Fibroblast of pulmonary artery (primary cell): ENCODE measurements at regions not wholly inside any gene's neighbourhood (a gene's known extent, or its start where the extent isn't known, plus 50 kb on each side); places are given as distances from the start of the nearest gene placed in this dataset.
"Not testable (repeated sequence)": the region's sequence is repeated elsewhere in the genome, so short reads cannot be mapped to it uniquely, and the experiment has no call there.

Experiments used
- DNase-seq: peaks from one replicate; pipeline ENCODE4 v3.0.0-alpha.2; 2010; ENCODE audit warnings: low read depth
- H3K4me3 ChIP-seq: replicated peaks from 2 replicates; pipeline ENCODE4 v1.5.1; 2011; ENCODE audit warnings: low read depth, mild to moderate bottlenecking, control low read depth, low read length, moderate library complexity
- TF ChIP-seq, protein P1 (sequence below): IDR thresholded peaks from 2 replicates; pipeline ENCODE4 v1.5.1; 2011; ENCODE audit warnings: mild to moderate bottlenecking, control low read depth, low read length, inconsistent platforms; ENCODE audit errors: missing control alignments

GRCh38 chr9:115804206-115804605, 349.4 kb upstream of the PAPPA start:
- H3K4me3 ChIP-seq = no peak overlapping the region
- TF ChIP-seq, protein P1, sequence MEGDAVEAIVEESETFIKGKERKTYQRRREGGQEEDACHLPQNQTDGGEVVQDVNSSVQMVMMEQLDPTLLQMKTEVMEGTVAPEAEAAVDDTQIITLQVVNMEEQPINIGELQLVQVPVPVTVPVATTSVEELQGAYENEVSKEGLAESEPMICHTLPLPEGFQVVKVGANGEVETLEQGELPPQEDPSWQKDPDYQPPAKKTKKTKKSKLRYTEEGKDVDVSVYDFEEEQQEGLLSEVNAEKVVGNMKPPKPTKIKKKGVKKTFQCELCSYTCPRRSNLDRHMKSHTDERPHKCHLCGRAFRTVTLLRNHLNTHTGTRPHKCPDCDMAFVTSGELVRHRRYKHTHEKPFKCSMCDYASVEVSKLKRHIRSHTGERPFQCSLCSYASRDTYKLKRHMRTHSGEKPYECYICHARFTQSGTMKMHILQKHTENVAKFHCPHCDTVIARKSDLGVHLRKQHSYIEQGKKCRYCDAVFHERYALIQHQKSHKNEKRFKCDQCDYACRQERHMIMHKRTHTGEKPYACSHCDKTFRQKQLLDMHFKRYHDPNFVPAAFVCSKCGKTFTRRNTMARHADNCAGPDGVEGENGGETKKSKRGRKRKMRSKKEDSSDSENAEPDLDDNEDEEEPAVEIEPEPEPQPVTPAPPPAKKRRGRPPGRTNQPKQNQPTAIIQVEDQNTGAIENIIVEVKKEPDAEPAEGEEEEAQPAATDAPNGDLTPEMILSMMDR = no peak
- DNase-seq = no peak

GRCh38 chr9:115808108-115808507, 345.5 kb upstream of the PAPPA start:
- DNase-seq = peak; percentile 53
- TF ChIP-seq, protein P1 = no peak
- H3K4me3 ChIP-seq = no peak overlapping the region

DNA sequence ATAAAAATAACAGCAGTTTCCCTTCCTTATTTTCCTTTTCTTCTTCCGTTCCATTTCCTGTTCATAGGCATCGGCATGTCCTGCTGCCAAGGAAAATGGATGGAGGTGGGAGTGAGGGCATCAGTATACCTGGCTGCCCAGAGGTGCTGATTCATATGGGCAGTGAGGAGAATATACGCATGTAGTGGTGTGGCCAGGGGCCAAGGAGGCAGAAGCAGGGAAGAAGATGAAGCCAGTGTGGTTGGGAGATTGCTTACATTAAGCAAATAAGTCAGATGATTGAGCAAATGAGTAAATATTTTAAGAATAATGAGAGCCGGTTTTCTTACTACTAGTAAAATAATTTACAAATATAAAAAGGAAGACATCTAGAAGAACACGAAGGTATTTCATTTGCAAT, 344.9 kb upstream of the PAPPA start:
- DNase-seq = peak; percentile 26
- TF ChIP-seq, protein P1 = no peak
- H3K4me3 ChIP-seq = no peak overlapping the region

GRCh38 chr9:115810166-115810565, 343.4 kb upstream of the PAPPA start:
- no peak for DNase-seq
- TF ChIP-seq, protein P1 = no peak
- H3K4me3 ChIP-seq = no peak overlapping the region

GRCh38 chr9:115814081-115814480, 339.5 kb upstream of the PAPPA start:
- no peak for DNase-seq
- H3K4me3 ChIP-seq = no peak overlapping the region
- TF ChIP-seq, protein P1 = no peak

DNA sequence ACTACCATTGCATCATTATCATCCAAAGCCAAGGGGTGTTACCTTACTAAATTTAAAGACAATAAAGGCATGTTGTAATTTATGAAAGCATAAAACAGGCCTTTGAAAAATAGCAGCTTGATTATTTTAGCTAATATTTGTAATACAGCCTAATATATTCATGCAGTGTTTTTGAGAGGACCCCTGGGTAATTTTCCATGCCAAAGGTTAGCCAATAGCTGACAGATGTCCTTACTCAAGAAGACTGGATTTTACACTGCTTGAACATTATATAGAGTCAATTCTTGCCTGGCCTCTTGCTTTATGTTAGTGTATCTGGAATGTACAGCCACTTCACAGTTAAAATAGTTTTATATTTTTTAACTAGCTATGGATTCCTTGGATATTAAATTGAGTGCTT, 337.8 kb upstream of the PAPPA start:
- no peak for DNase-seq
- TF ChIP-seq, protein P1 = no peak
- H3K4me3 ChIP-seq = no peak overlapping the region

- H3K4me3 ChIP-seq, DNase-seq: not testable (repeated sequence)
Measured at GRCh38 chr9:115818651-115819050, 334.9 kb upstream of the PAPPA start.
